WTC11 (cell line): ENCODE measurements at regions not wholly inside any gene's neighbourhood (a gene's known extent, or its start where the extent isn't known, plus 50 kb on each side); places are given as distances from the start of the nearest gene placed in this dataset.

ENCODE experiments used
- ATAC-seq: fragments of 200-7000 bp; cut with Tn5 transposase; 2 replicates; pipeline ENCODE4 v1.10.0; 2021; ENCODE audit warnings: mild to moderate bottlenecking, moderate library complexity
- CTCF ChIA-PET: fragments of 300-600 bp; sonication (Branson Sonifier 250); formaldehyde crosslinking; loops from one replicate; lab custom pipeline; 2021; ENCODE audit warnings: antibody characterized with exemption; lab: Charles Lee
- POLR2A ChIA-PET: fragments of 350-600 bp; sonication (Branson Sonifier 250); formaldehyde crosslinking; loops from one replicate; lab custom pipeline; 2021; ENCODE audit warnings: antibody characterized with exemption; lab: Charles Lee
- DNase-seq: peaks from one replicate; pipeline ENCODE4 v3.0.0; 2021; ENCODE audit warnings: low spot score
- H3K27ac Mint-ChIP-seq: 2 replicates; pipeline ENCODE4 v1.8.0; 2021; ENCODE audit warnings: mixed read lengths
- H3K27me3 Mint-ChIP-seq: 2 replicates; pipeline ENCODE4 v1.8.0; 2021; ENCODE audit warnings: low read depth, mild to moderate bottlenecking, moderate library complexity, mixed read lengths
- H3K36me3 Mint-ChIP-seq: 2 replicates; pipeline ENCODE4 v1.8.0; 2021; ENCODE audit warnings: mixed read lengths
- H3K4me1 Mint-ChIP-seq: 2 replicates; pipeline ENCODE4 v1.8.0; 2022; ENCODE audit warnings: mixed read lengths
- H3K4me3 Mint-ChIP-seq: 2 replicates; pipeline ENCODE4 v1.8.0; 2021; ENCODE audit warnings: mild to moderate bottlenecking, moderate library complexity, mixed read lengths
- H3K9me3 Mint-ChIP-seq: 2 replicates; pipeline ENCODE4 v1.8.0; 2021; ENCODE audit warnings: mixed read lengths
- ATF6 ChIP-seq: sonication (generic); formaldehyde crosslinking; IDR thresholded peaks from 2 replicates; pipeline ENCODE4 v1.8.1; 2023; ENCODE audit warnings: mild to moderate bottlenecking, missing genetic modification reagents
- CREB1 ChIP-seq: sonication (generic); formaldehyde crosslinking; IDR thresholded peaks from 2 replicates; pipeline ENCODE4 v1.8.0; 2023; ENCODE audit warnings: mild to moderate bottlenecking, missing genetic modification reagents
- ESRRA ChIP-seq: sonication (generic); formaldehyde crosslinking; IDR thresholded peaks from 2 replicates; pipeline ENCODE4 v1.8.1; 2022; ENCODE audit warnings: mild to moderate bottlenecking, missing genetic modification reagents, borderline replicate concordance
- ETV6 ChIP-seq: sonication (generic); formaldehyde crosslinking; IDR thresholded peaks from 2 replicates; pipeline ENCODE4 v1.8.1; 2022; ENCODE audit warnings: mild to moderate bottlenecking, missing genetic modification reagents
- FOXJ3 ChIP-seq: sonication (generic); formaldehyde crosslinking; IDR thresholded peaks from 2 replicates; pipeline ENCODE4 v1.9.0; 2021; ENCODE audit warnings: missing genetic modification reagents, mild to moderate bottlenecking, borderline replicate concordance
- GTF2I ChIP-seq: fragments of 250-450 bp; sonication (Bioruptor Pico); conservative IDR thresholded peaks from 2 replicates; pipeline ENCODE4 v1.4.0; 2021; ENCODE audit warnings: mild to moderate bottlenecking
- IRF2 ChIP-seq: sonication (generic); formaldehyde crosslinking; IDR thresholded peaks from 2 replicates; pipeline ENCODE4 v1.8.0; 2022; ENCODE audit warnings: low read depth, missing genetic modification reagents, borderline replicate concordance
- JUN ChIP-seq: sonication (generic); formaldehyde crosslinking; IDR thresholded peaks from 2 replicates; pipeline ENCODE4 v1.8.0; 2023; ENCODE audit warnings: mild to moderate bottlenecking, missing genetic modification reagents
- MXD4 ChIP-seq: fragments of 250-450 bp; sonication (Bioruptor Pico); IDR thresholded peaks from 2 replicates; pipeline ENCODE4 v1.8.0; 2021; ENCODE audit warnings: mild to moderate bottlenecking, moderate library complexity, borderline replicate concordance
- MYBL2 ChIP-seq: sonication (generic); formaldehyde crosslinking; IDR thresholded peaks from 2 replicates; pipeline ENCODE4 v1.8.1; 2023; ENCODE audit warnings: mild to moderate bottlenecking, moderate library complexity, missing genetic modification reagents
- NR1H2 ChIP-seq: sonication (generic); formaldehyde crosslinking; IDR thresholded peaks from 2 replicates; pipeline ENCODE4 v1.9.0; 2021; ENCODE audit warnings: mild to moderate bottlenecking, moderate library complexity, missing genetic modification reagents
- RELA ChIP-seq: sonication (generic); formaldehyde crosslinking; IDR thresholded peaks from 2 replicates; pipeline ENCODE4 v1.8.1; 2022; ENCODE audit warnings: missing genetic modification reagents, mild to moderate bottlenecking, borderline replicate concordance
- RORB ChIP-seq: fragments of 250-450 bp; sonication (Bioruptor Pico); IDR thresholded peaks from 2 replicates; pipeline ENCODE4 v1.9.0; 2021; ENCODE audit warnings: mild to moderate bottlenecking
- SMAD3 ChIP-seq: sonication (generic); formaldehyde crosslinking; IDR thresholded peaks from 2 replicates; pipeline ENCODE4 v1.8.0; 2022; ENCODE audit warnings: missing genetic modification reagents, mild to moderate bottlenecking, borderline replicate concordance
- SOX15 ChIP-seq: fragments of 250-450 bp; sonication (Bioruptor Pico); IDR thresholded peaks from 2 replicates; pipeline ENCODE4 v1.9.0; 2021; ENCODE audit warnings: mild to moderate bottlenecking
- SP1 ChIP-seq: sonication (generic); formaldehyde crosslinking; conservative IDR thresholded peaks from 2 replicates; pipeline ENCODE4 v1.8.1; 2022; ENCODE audit warnings: missing genetic modification reagents
- TP53 ChIP-seq: sonication (generic); formaldehyde crosslinking; IDR thresholded peaks from 2 replicates; pipeline ENCODE4 v1.8.1; 2023; ENCODE audit warnings: mild to moderate bottlenecking, missing genetic modification reagents
- ZMAT4 ChIP-seq: fragments of 250-450 bp; sonication (Bioruptor Pico); IDR thresholded peaks from 2 replicates; pipeline ENCODE4 v1.9.0; 2021; ENCODE audit warnings: mild to moderate bottlenecking
- ZNF512 ChIP-seq: sonication (generic); formaldehyde crosslinking; IDR thresholded peaks from 2 replicates; pipeline ENCODE4 v1.8.1; 2022; ENCODE audit warnings: missing genetic modification reagents, borderline replicate concordance
- TF ChIP-seq, protein P1 (sequence below): sonication (generic); formaldehyde crosslinking; IDR thresholded peaks from 2 replicates; pipeline ENCODE4 v1.8.1; 2022; ENCODE audit warnings: mild to moderate bottlenecking, moderate library complexity, missing genetic modification reagents
- TF ChIP-seq, protein P2 (sequence below): sonication (generic); formaldehyde crosslinking; conservative IDR thresholded peaks from 2 replicates; pipeline ENCODE4 v1.8.1; 2022; ENCODE audit warnings: mild to moderate bottlenecking, missing genetic modification reagents
- TF ChIP-seq, protein P3 (sequence below): sonication (generic); formaldehyde crosslinking; IDR thresholded peaks from 2 replicates; pipeline ENCODE4 v1.8.0; 2022; ENCODE audit warnings: mild to moderate bottlenecking, missing genetic modification reagents
- TF ChIP-seq, protein P4 (sequence below): fragments of 200-600 bp; IDR thresholded peaks from 2 replicates; pipeline ENCODE4 v1.8.0; 2022; ENCODE audit warnings: antibody characterized with exemption

- TF ChIP-seq, protein P1, sequence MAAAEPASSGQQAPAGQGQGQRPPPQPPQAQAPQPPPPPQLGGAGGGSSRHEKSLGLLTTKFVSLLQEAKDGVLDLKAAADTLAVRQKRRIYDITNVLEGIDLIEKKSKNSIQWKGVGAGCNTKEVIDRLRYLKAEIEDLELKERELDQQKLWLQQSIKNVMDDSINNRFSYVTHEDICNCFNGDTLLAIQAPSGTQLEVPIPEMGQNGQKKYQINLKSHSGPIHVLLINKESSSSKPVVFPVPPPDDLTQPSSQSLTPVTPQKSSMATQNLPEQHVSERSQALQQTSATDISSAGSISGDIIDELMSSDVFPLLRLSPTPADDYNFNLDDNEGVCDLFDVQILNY (CRISPR knock-in tag), result no peak
- peak; percentile 76; the same call in 1 of the 2 replicates for TF ChIP-seq MYBL2
- TF ChIP-seq ZNF512 (CRISPR knock-in tag), result no peak
- TF ChIP-seq SMAD3 (CRISPR knock-in tag), result peak; percentile 95
- peak; percentile 85 for TF ChIP-seq JUN (CRISPR knock-in tag)
- TF ChIP-seq RELA (CRISPR knock-in tag), result no peak
- TF ChIP-seq FOXJ3 (CRISPR knock-in tag), result no peak
- peak; percentile 68; the same call in 1 of the 2 replicates for TF ChIP-seq CREB1
- TF ChIP-seq IRF2 (CRISPR knock-in tag), result no peak
- no peak for TF ChIP-seq ZMAT4 (CRISPR knock-in tag)
- TF ChIP-seq ETV6, result 0 out of 2 replicates have a peak, but pooled peaks have one; percentile 35
- TF ChIP-seq, all 79 proteins: peak for 30
These were observed 127.4 kb upstream of the DPYD start (continued) for GRCh38 chr1:98048244-98048643.

GRCh38 chr1:98047171-98047570, 126.3 kb upstream of the DPYD start:
- DNase-seq (no peak), ATAC-seq (no peak)
- Mint-ChIP-seq H3K27ac (no peak overlapping the region), H3K27me3 (peaks cover 98% of the 10 kb centered on the region), H3K4me1 (peaks cover 33% of the 10 kb centered on the region), H3K4me3 (no peak overlapping the region), H3K36me3 (no peaks in the 10 kb centered on the region), H3K9me3 (no peaks in the 10 kb centered on the region)
- ChIA-PET POLR2A (no interaction called here), CTCF (no interaction called here)
- no peak for TF ChIP-seq SP1 (CRISPR knock-in tag)
- TF ChIP-seq MXD4, result no peak
- TF ChIP-seq, protein P2, sequence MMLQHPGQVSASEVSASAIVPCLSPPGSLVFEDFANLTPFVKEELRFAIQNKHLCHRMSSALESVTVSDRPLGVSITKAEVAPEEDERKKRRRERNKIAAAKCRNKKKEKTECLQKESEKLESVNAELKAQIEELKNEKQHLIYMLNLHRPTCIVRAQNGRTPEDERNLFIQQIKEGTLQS (CRISPR knock-in tag), result no peak
- no peak for TF ChIP-seq NR1H2 (CRISPR knock-in tag)
- no peak for TF ChIP-seq TP53 (CRISPR knock-in tag)
- TF ChIP-seq SOX15 (CRISPR knock-in tag), result no peak
- no peak for TF ChIP-seq ATF6 (CRISPR knock-in tag)
- no peak for TF ChIP-seq RORB (CRISPR knock-in tag)
- no peak for TF ChIP-seq GTF2I
- TF ChIP-seq ZMAT4 (CRISPR knock-in tag), result no peak
- TF ChIP-seq, protein P3, sequence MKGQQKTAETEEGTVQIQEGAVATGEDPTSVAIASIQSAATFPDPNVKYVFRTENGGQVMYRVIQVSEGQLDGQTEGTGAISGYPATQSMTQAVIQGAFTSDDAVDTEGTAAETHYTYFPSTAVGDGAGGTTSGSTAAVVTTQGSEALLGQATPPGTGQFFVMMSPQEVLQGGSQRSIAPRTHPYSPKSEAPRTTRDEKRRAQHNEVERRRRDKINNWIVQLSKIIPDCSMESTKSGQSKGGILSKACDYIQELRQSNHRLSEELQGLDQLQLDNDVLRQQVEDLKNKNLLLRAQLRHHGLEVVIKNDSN (CRISPR knock-in tag), result no peak
- no peak for TF ChIP-seq ESRRA (CRISPR knock-in tag)
- TF ChIP-seq, protein P4, sequence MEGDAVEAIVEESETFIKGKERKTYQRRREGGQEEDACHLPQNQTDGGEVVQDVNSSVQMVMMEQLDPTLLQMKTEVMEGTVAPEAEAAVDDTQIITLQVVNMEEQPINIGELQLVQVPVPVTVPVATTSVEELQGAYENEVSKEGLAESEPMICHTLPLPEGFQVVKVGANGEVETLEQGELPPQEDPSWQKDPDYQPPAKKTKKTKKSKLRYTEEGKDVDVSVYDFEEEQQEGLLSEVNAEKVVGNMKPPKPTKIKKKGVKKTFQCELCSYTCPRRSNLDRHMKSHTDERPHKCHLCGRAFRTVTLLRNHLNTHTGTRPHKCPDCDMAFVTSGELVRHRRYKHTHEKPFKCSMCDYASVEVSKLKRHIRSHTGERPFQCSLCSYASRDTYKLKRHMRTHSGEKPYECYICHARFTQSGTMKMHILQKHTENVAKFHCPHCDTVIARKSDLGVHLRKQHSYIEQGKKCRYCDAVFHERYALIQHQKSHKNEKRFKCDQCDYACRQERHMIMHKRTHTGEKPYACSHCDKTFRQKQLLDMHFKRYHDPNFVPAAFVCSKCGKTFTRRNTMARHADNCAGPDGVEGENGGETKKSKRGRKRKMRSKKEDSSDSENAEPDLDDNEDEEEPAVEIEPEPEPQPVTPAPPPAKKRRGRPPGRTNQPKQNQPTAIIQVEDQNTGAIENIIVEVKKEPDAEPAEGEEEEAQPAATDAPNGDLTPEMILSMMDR, result no peak
